ENCODE measurements at regions not wholly inside any gene's neighbourhood (a gene's known extent, or its start where the extent isn't known, plus 50 kb on each side); places are given as distances from the start of the nearest gene placed in this dataset.

- TF ChIP-seq CTCF (IDR thresholded peaks at IDR 0.05): no peak
- TF ChIP-seq IRF2 (CRISPR knock-in tag; IDR thresholded peaks at IDR 0.05; ENCODE audit: borderline replicate concordance, low read depth): no peak
- TF ChIP-seq SP1 (CRISPR knock-in tag; conservative IDR thresholded peaks at IDR 0.05): no peak
- TF ChIP-seq E2F1 (CRISPR knock-in tag; IDR thresholded peaks at IDR 0.05): no peak
- TF ChIP-seq SMAD4 (CRISPR knock-in tag; IDR thresholded peaks at IDR 0.05): no peak
- no peak for TF ChIP-seq NFYB (CRISPR knock-in tag; conservative IDR thresholded peaks at IDR 0.05; ENCODE audit: low read depth)
- TF ChIP-seq CBFB (CRISPR knock-in tag; IDR thresholded peaks at IDR 0.05; ENCODE audit: low read depth): no peak
- TF ChIP-seq, protein P1, sequence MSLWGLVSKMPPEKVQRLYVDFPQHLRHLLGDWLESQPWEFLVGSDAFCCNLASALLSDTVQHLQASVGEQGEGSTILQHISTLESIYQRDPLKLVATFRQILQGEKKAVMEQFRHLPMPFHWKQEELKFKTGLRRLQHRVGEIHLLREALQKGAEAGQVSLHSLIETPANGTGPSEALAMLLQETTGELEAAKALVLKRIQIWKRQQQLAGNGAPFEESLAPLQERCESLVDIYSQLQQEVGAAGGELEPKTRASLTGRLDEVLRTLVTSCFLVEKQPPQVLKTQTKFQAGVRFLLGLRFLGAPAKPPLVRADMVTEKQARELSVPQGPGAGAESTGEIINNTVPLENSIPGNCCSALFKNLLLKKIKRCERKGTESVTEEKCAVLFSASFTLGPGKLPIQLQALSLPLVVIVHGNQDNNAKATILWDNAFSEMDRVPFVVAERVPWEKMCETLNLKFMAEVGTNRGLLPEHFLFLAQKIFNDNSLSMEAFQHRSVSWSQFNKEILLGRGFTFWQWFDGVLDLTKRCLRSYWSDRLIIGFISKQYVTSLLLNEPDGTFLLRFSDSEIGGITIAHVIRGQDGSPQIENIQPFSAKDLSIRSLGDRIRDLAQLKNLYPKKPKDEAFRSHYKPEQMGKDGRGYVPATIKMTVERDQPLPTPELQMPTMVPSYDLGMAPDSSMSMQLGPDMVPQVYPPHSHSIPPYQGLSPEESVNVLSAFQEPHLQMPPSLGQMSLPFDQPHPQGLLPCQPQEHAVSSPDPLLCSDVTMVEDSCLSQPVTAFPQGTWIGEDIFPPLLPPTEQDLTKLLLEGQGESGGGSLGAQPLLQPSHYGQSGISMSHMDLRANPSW (CRISPR knock-in tag; conservative IDR thresholded peaks at IDR 0.05; ENCODE audit: low read depth): no peak
- TF ChIP-seq, protein P2, sequence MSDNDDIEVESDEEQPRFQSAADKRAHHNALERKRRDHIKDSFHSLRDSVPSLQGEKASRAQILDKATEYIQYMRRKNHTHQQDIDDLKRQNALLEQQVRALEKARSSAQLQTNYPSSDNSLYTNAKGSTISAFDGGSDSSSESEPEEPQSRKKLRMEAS (CRISPR knock-in tag; IDR thresholded peaks at IDR 0.05): no peak
- TF ChIP-seq USF2 (CRISPR knock-in tag; IDR thresholded peaks at IDR 0.05): no peak
- no peak for TF ChIP-seq NR2C2 (CRISPR knock-in tag; IDR thresholded peaks at IDR 0.05)
- TF ChIP-seq ZNF219 (CRISPR knock-in tag; IDR thresholded peaks at IDR 0.05; ENCODE audit: borderline replicate concordance): no peak
- TF ChIP-seq, protein P3, sequence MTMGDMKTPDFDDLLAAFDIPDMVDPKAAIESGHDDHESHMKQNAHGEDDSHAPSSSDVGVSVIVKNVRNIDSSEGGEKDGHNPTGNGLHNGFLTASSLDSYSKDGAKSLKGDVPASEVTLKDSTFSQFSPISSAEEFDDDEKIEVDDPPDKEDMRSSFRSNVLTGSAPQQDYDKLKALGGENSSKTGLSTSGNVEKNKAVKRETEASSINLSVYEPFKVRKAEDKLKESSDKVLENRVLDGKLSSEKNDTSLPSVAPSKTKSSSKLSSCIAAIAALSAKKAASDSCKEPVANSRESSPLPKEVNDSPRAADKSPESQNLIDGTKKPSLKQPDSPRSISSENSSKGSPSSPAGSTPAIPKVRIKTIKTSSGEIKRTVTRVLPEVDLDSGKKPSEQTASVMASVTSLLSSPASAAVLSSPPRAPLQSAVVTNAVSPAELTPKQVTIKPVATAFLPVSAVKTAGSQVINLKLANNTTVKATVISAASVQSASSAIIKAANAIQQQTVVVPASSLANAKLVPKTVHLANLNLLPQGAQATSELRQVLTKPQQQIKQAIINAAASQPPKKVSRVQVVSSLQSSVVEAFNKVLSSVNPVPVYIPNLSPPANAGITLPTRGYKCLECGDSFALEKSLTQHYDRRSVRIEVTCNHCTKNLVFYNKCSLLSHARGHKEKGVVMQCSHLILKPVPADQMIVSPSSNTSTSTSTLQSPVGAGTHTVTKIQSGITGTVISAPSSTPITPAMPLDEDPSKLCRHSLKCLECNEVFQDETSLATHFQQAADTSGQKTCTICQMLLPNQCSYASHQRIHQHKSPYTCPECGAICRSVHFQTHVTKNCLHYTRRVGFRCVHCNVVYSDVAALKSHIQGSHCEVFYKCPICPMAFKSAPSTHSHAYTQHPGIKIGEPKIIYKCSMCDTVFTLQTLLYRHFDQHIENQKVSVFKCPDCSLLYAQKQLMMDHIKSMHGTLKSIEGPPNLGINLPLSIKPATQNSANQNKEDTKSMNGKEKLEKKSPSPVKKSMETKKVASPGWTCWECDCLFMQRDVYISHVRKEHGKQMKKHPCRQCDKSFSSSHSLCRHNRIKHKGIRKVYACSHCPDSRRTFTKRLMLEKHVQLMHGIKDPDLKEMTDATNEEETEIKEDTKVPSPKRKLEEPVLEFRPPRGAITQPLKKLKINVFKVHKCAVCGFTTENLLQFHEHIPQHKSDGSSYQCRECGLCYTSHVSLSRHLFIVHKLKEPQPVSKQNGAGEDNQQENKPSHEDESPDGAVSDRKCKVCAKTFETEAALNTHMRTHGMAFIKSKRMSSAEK (CRISPR knock-in tag; IDR thresholded peaks at IDR 0.05; ENCODE audit: borderline replicate concordance): no peak
- TF ChIP-seq, protein P4, sequence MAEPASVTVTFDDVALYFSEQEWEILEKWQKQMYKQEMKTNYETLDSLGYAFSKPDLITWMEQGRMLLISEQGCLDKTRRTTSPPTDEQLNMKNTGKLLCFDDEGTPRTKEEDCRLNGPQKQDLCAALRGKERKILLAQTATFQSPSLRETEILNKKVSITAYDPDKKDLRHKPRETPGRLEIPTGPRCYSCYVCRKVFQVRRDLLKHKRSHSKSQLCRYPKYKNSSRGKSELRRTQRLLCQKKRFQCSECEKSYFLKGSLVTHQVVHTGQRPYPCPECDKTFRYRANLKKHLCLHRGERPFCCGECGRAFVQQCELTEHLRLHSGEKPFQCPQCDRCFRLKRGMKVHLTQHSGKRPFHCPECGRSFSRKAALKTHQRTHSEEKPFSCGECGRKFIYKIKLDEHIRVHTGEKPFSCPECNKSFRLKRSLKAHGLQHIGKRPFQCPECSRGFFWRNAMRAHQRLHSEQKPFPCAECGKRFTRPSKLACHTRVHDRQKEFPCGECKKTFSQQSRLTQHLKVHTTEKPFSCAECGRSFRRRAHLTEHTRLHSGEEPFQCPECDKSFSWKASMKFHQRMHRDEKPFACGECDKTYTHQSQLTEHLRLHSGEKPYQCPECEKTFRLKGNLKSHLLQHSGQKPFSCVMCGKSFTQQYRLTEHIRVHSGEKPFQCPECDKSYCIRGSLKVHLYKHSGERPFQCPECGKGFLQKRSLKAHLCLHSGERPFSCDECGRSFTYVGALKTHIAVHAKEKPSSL (CRISPR knock-in tag; conservative IDR thresholded peaks at IDR 0.05): no peak
Measured at GRCh38 chr20:40443753-40444152, 245.3 kb downstream of the MAFB start.

Measured in WTC11 (cell line).